B cell (primary cell): ENCODE measurements at regions not wholly inside any gene's neighbourhood (a gene's known extent, or its start where the extent isn't known, plus 50 kb on each side); places are given as distances from the start of the nearest gene placed in this dataset.

Experiments
- CTCF ChIP-seq: fragments of 200-600 bp; IDR thresholded peaks from one replicate; pipeline ENCODE4 v1.8.0; 2022; ENCODE audit warnings: antibody characterized with exemption, mild to moderate bottlenecking
- EZH2 ChIP-seq: IDR thresholded peaks from 2 replicates; pipeline ENCODE4 v1.6.1; 2012; ENCODE audit warnings: borderline replicate concordance, low read depth, mild to moderate bottlenecking, moderate library complexity, low read length; ENCODE audit not compliant: insufficient read depth, poor library complexity, severe bottlenecking

GRCh38 chr5:82734347-82734746 is 342.8 kb downstream of the TMEM167A start:
- TF ChIP-seq CTCF: no peak
- TF ChIP-seq EZH2: no peak
